Breast epithelium (tissue), 4 donors: ENCODE measurements at regions not wholly inside any gene's neighbourhood (a gene's known extent, or its start where the extent isn't known, plus 50 kb on each side); places are given as distances from the start of the nearest gene placed in this dataset.

Experiments used
- DNase-seq, 2 donors: peaks; one replicate each; pipeline ENCODE4 v3.0.0-alpha.2; 2019; ENCODE audit warnings: low spot score in 2 of 2
- H3K27ac ChIP-seq, 2 donors: fragments of 200-600 bp; sonication (generic) in 1 of 2; one replicate each; pipeline ENCODE4 v1.5.1; 2016 to 2019; ENCODE audit warnings: mild to moderate bottlenecking in 1 of 2
- H3K27me3 ChIP-seq, 2 donors: fragments of 200-600 bp; sonication (generic) in 1 of 2; one replicate each; pipeline versions ENCODE4 v1.5.1 to v1.6.0; 2017 to 2019; ENCODE audit warnings: control low read depth in 1 of 2, mild to moderate bottlenecking in 1 of 2
- H3K36me3 ChIP-seq: fragments of 200-600 bp; one replicate; pipeline ENCODE4 v1.5.1; 2019
- H3K4me1 ChIP-seq, 2 donors: fragments of 200-600 bp; sonication (generic); one replicate each; pipeline ENCODE4 v1.5.1; 2016 to 2019; ENCODE audit warnings: control low read depth in 1 of 2
- H3K4me3 ChIP-seq, 3 donors: fragments of 200-600 bp; sonication (generic); 1 replicate in 2 of 3; 2 replicates in 1 of 3; pipeline ENCODE4 v1.5.1; 2016 to 2019; ENCODE audit warnings: mild to moderate bottlenecking in 3 of 3, moderate library complexity in 2 of 3
- H3K9me3 ChIP-seq, 2 donors: fragments of 200-600 bp; sonication (generic) in 1 of 2; one replicate each; pipeline ENCODE4 v1.5.1; 2016 to 2019; ENCODE audit warnings: control low read depth in 1 of 2
- CTCF ChIP-seq, 3 donors: fragments of 450-650 bp; IDR thresholded peaks; one replicate each; pipeline ENCODE4 v1.5.1; 2016 to 2017; ENCODE audit warnings: antibody characterized with exemption in 3 of 3, mild to moderate bottlenecking in 3 of 3, moderate library complexity in 3 of 3
- POLR2A ChIP-seq: fragments of 450-650 bp; IDR thresholded peaks from one replicate; pipeline ENCODE4 v1.6.1; 2016; ENCODE audit warnings: antibody characterized with exemption, mild to moderate bottlenecking, moderate library complexity
- POLR2AphosphoS5 ChIP-seq, 3 donors: sonication (generic); formaldehyde crosslinking; IDR thresholded peaks; one replicate each; pipeline ENCODE4 v1.6.1; 2017; ENCODE audit warnings: antibody characterized with exemption in 3 of 3
- intact Hi-C: fragments of 100-400 bp; cut with DNase I; formaldehyde crosslinking; loops from one replicate; pipeline ENCODE4 v1.15.1; 2023; ENCODE audit warnings: low total_unique reads

DNA sequence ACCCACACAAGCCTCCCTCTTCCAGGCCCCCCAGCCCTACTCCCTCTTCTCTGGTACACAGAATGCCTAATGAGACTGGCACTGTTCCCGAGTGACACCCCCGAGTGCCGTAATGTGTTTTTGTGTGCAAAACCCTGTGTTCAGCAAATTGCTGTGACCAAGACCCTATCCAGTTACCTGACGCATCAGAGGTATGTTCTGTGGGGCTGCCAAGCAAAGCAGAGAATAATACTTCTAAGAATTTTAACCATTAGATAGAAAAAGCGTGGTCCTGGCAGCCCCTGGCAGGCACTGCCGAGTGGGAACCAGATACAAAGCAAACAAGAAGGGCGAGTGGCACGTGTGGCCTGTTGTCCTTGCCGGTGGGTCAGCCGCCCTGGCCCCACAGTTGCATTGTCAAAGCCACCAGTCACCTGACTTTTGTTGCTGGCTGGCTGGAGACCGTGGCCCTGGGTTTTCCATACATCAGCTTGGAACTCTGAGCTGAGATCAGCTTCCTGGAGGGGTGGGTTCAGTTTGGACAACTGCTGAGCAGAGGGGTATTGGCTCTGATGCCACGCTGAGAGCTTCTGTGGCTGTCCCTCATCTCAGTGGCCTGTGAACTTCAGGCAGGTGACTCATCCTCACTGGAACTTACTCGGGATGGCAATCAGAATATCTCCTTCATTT is 69.1 kb upstream of the BRD7 start:
- DNase-seq: no peak
- H3K4me3 ChIP-seq: no peak overlapping the region
- TF ChIP-seq CTCF (IDR thresholded peaks at IDR 0.05) (no peak), POLR2AphosphoS5 (IDR thresholded peaks at IDR 0.05) (no peak), POLR2A (no peak)

GRCh38 chr16:50436271-50436670 is 67.5 kb upstream of the BRD7 start:
- no peak overlapping the region for H3K4me3 ChIP-seq
- H3K27ac ChIP-seq: no peak overlapping the region
- H3K27me3 ChIP-seq: peaks cover 0 to 16% of the 10 kb centered on the region in 2 donors
- H3K4me1 ChIP-seq: no peaks in the 10 kb centered on the region
- DNase-seq: no peak
- intact Hi-C loops: loop anchor here (10.0 kb wide), 1 partner anchor 1579 kb away; no protein-coding TSS in a partner anchor
- H3K9me3 ChIP-seq: peaks cover 16 to 24% of the 10 kb centered on the region in 2 donors
- TF ChIP-seq POLR2AphosphoS5 (IDR thresholded peaks at IDR 0.05): no peak
- TF ChIP-seq CTCF (IDR thresholded peaks at IDR 0.05): no peak
- TF ChIP-seq POLR2A: no peak
- no peaks in the 10 kb centered on the region for H3K36me3 ChIP-seq

More for the DNA sequence above, 69.1 kb upstream of the BRD7 start:
- H3K27ac ChIP-seq: no peak overlapping the region
- peaks cover 0 to 13% of the 10 kb centered on the region in 2 donors for H3K27me3 ChIP-seq
- H3K9me3 ChIP-seq: peaks cover 29 to 38% of the 10 kb centered on the region in 2 donors
- H3K36me3 ChIP-seq: no peaks in the 10 kb centered on the region
- intact Hi-C loops: loop anchor here (10.0 kb wide), 1 partner anchor 1577 kb away; no protein-coding TSS in a partner anchor
- no peaks in the 10 kb centered on the region for H3K4me1 ChIP-seq

DNA sequence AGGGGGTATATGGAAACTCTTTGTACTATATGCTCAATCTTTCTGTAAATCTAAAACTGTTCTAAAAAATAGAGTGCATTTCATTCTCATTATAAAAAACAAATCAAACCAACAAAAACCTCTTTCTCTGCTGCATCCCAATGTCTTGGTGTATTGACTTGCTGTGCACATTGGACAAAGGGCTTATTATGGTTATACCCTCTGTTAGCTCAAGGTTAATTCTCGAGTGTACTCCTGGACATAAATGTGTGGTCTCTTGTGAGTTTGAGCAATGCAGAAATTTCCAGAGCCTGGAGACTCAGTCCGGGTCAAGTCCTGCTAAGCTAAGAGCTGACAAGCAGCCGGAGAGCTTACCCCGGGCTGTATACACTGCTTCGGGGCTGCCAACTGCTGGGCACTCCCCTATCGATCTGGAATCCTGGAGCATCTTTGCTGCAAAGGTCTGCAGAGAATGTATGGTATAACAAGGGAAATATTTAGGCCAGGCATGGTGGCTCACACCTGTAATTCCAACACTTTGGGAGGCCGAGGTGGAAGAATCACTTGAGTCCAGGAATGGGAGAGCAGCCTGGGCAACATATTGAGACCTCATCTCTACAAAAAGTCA is 66.2 kb upstream of the BRD7 start:
- Histone ChIP-seq H3K27me3 (peaks cover 0 to 16% of the 10 kb centered on the region in 2 donors), H3K4me1 (no peaks in the 10 kb centered on the region), H3K36me3 (no peaks in the 10 kb centered on the region), H3K27ac (no peak overlapping the region), H3K4me3 (no peak overlapping the region), H3K9me3 (peaks cover 10 to 11% of the 10 kb centered on the region in 2 donors)
- TF ChIP-seq POLR2A: no peak
- no peak for TF ChIP-seq POLR2AphosphoS5 (IDR thresholded peaks at IDR 0.05)
- TF ChIP-seq CTCF (IDR thresholded peaks at IDR 0.05): no peak
- intact Hi-C loops: loop anchor here (10.0 kb wide), 1 partner anchor 1580 kb away; no protein-coding TSS in a partner anchor
- no peak for DNase-seq

DNA sequence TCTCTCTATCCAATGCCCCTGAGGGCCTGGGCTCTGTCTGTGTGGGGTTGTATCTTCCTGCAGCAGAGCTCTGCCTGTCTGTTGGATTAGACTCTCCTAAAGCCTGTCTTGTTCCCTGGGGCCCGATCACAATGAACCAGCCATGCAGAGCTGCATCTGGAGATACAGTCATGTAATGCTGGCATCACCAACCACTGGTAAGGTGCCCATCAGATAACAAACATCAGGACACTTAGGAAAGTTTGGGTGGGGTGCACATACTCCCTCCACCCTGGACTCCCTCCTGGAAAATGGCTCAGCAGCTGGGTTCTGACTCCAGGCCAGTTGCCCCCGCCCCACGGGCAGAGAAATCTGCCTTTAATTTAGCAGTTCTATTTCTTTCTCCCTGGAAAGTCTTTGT is 61.3 kb upstream of the BRD7 start:
- Histone ChIP-seq H3K27me3 (peaks cover 0 to 16% of the 10 kb centered on the region in 2 donors), H3K9me3 (no peaks in the 10 kb centered on the region), H3K4me3 (no peak overlapping the region), H3K36me3 (no peaks in the 10 kb centered on the region), H3K4me1 (no peaks in the 10 kb centered on the region), H3K27ac (no peak overlapping the region)
- intact Hi-C loops: loop anchor here (10.0 kb wide), 1 partner anchor 1585 kb away; no protein-coding TSS in a partner anchor
- TF ChIP-seq POLR2A (no peak), CTCF (IDR thresholded peaks at IDR 0.05) (no peak), POLR2AphosphoS5 (IDR thresholded peaks at IDR 0.05) (no peak)
- DNase-seq: no peak

DNA sequence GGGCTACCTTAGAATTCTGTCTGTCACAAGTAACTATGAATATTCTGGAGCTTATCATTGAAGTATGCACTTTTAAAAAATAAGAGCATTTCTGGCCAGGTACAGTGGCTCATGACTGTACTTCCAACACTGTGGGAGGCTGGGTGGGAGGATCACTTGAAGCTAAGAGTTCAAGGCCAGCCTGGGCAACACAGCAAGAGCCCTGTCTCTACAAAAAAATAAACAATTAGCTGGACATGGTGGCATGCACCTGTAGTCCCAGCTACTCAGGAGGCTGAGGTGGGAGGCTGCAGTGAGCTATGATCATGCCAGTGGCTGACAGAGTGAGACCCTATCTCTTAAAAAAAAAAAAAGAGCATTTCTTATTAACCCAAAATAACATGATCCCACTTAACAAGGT is 60.0 kb upstream of the BRD7 start:
- Histone ChIP-seq H3K27ac (no peak overlapping the region), H3K4me3 (no peak overlapping the region), H3K36me3 (no peaks in the 10 kb centered on the region), H3K27me3 (peaks cover 0 to 9% of the 10 kb centered on the region in 2 donors), H3K9me3 (no peaks in the 10 kb centered on the region), H3K4me1 (no peaks in the 10 kb centered on the region)
- DNase-seq: no peak
- intact Hi-C loops: no loop called here
- TF ChIP-seq POLR2A (no peak), CTCF (IDR thresholded peaks at IDR 0.05) (no peak), POLR2AphosphoS5 (IDR thresholded peaks at IDR 0.05) (no peak)
